ENCODE measurements at regions not wholly inside any gene's neighbourhood (a gene's known extent, or its start where the extent isn't known, plus 50 kb on each side); places are given as distances from the start of the nearest gene placed in this dataset.

- Histone ChIP-seq H3K27me3 (no peaks in the 10 kb centered on the region), H3K9me3 (no peaks in the 10 kb centered on the region), H3K4me3 (no peak overlapping the region), H3K27ac (no peak overlapping the region), H3K36me3 (no peaks in the 10 kb centered on the region), H3K4me1 (no peaks in the 10 kb centered on the region)
- 75 to 87% methylated on average over 6 of the region's 6 CpGs for WGBS, 2 donors
- ATAC-seq (ENCODE audit: low FRiP score in 2 of 2) (no peak), DNase-seq (no peak)
- TF ChIP-seq POLR2A (IDR thresholded peaks at IDR 0.05) (no peak), POLR2AphosphoS5 (IDR thresholded peaks at IDR 0.05) (no peak), EP300 (IDR thresholded peaks at IDR 0.05) (no peak)
- TF ChIP-seq, protein P1, sequence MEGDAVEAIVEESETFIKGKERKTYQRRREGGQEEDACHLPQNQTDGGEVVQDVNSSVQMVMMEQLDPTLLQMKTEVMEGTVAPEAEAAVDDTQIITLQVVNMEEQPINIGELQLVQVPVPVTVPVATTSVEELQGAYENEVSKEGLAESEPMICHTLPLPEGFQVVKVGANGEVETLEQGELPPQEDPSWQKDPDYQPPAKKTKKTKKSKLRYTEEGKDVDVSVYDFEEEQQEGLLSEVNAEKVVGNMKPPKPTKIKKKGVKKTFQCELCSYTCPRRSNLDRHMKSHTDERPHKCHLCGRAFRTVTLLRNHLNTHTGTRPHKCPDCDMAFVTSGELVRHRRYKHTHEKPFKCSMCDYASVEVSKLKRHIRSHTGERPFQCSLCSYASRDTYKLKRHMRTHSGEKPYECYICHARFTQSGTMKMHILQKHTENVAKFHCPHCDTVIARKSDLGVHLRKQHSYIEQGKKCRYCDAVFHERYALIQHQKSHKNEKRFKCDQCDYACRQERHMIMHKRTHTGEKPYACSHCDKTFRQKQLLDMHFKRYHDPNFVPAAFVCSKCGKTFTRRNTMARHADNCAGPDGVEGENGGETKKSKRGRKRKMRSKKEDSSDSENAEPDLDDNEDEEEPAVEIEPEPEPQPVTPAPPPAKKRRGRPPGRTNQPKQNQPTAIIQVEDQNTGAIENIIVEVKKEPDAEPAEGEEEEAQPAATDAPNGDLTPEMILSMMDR (IDR thresholded peaks at IDR 0.05) = no peak
These were observed 65.3 kb upstream of the NUDT7 start for GRCh38 chr16:77657016-77657415.

GRCh38 chr16:77660311-77660710 lies 62.0 kb upstream of the NUDT7 start:
- Histone ChIP-seq H3K27ac (no peak overlapping the region), H3K36me3 (no peaks in the 10 kb centered on the region), H3K27me3 (no peaks in the 10 kb centered on the region), H3K4me1 (no peaks in the 10 kb centered on the region), H3K4me3 (no peak overlapping the region), H3K9me3 (peaks cover 0 to 9% (median 5%) of the 10 kb centered on the region in 4 donors)
- no peak for DNase-seq
- WGBS, 2 donors = 3 to 28% methylated on average over 7 to 12 of the region's 12 CpGs
- TF ChIP-seq, protein P1 (IDR thresholded peaks at IDR 0.05) = peak in 4 of 6 experiments; percentile 22 to 38 (median 32)
- TF ChIP-seq POLR2AphosphoS5 (IDR thresholded peaks at IDR 0.05) = no peak
- peak in 1 of 2 donors; percentile 38 for ATAC-seq (ENCODE audit: low FRiP score in 2 of 2)

DNA sequence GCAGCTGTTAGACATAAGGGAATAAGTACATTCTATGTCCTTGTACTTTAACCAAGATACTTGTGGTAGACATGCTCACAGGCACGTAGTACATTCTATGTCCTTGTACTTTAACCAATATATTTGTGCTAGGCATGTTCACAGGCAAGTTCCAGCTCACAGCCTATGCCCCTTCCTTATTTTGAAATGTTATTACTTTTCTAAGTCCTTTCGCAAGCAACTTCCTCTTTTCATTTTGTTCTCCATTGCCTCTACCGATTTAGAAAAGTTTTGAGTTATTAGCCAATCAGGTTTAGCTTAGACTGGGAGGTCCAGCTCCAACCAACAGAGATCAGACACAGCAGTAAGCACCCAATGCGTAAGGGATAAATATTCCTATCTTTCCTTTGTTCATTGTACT lies 60.1 kb upstream of the NUDT7 start:
- Histone ChIP-seq H3K4me1 (no peaks in the 10 kb centered on the region), H3K9me3 (peaks cover 0 to 9% (median 5%) of the 10 kb centered on the region in 4 donors), H3K36me3 (no peaks in the 10 kb centered on the region), H3K27me3 (no peaks in the 10 kb centered on the region), H3K4me3 (no peak overlapping the region), H3K27ac (no peak overlapping the region)
- 82 to 83% methylated on average over 4 of the region's 4 CpGs for WGBS, 2 donors
- no peak for ATAC-seq (ENCODE audit: low FRiP score in 2 of 2)
- TF ChIP-seq EP300 (IDR thresholded peaks at IDR 0.05) (no peak), POLR2A (IDR thresholded peaks at IDR 0.05) (no peak), POLR2AphosphoS5 (IDR thresholded peaks at IDR 0.05) (no peak)
- TF ChIP-seq, protein P1 (IDR thresholded peaks at IDR 0.05) = no peak
- DNase-seq = no peak

GRCh38 chr16:77663711-77664110 lies 58.6 kb upstream of the NUDT7 start:
- H3K9me3 ChIP-seq = peaks cover 0 to 9% (median 5%) of the 10 kb centered on the region in 4 donors
- no peak overlapping the region for H3K4me3 ChIP-seq
- ATAC-seq (ENCODE audit: low FRiP score in 2 of 2) (no peak), DNase-seq (no peak)
- TF ChIP-seq POLR2AphosphoS5 (IDR thresholded peaks at IDR 0.05) (no peak), EP300 (IDR thresholded peaks at IDR 0.05) (no peak), POLR2A (IDR thresholded peaks at IDR 0.05) (no peak)
- TF ChIP-seq, protein P1 (IDR thresholded peaks at IDR 0.05) = no peak
- WGBS, 2 donors = 87 to 100% methylated on average over 2 of the region's 2 CpGs
- no peaks in the 10 kb centered on the region for H3K4me1 ChIP-seq
- no peaks in the 10 kb centered on the region for H3K36me3 ChIP-seq
- H3K27me3 ChIP-seq = no peaks in the 10 kb centered on the region
- H3K27ac ChIP-seq = no peak overlapping the region

DNA sequence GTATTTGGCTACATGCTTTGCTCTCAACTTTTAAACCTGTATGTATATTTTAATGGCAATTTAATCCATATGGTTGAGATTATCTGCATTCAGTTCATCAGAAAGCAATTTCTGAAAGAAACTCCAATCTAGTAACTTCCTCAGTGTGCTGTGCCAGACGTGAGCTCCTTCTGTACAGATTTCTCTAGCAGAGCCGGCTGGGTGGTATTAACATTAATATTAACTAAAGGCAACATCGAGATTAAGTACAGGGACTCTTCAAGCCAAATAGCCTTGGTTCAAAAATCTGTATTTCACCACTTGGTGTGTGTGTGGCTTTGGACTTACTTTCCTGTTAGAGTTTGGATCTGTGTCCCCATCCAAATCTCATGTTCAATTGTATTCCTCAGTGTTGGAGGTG lies 55.5 kb upstream of the NUDT7 start:
- H3K4me1 ChIP-seq = no peaks in the 10 kb centered on the region
- no peak overlapping the region for H3K27ac ChIP-seq
- no peak for TF ChIP-seq EP300 (IDR thresholded peaks at IDR 0.05)
- TF ChIP-seq POLR2A (IDR thresholded peaks at IDR 0.05) = no peak
- TF ChIP-seq POLR2AphosphoS5 (IDR thresholded peaks at IDR 0.05) = no peak
- TF ChIP-seq, protein P1 (IDR thresholded peaks at IDR 0.05) = no peak
- WGBS, 2 donors = 59 to 61% methylated on average over 3 of the region's 3 CpGs
- no peaks in the 10 kb centered on the region for H3K27me3 ChIP-seq
- DNase-seq (no peak), ATAC-seq (ENCODE audit: low FRiP score in 2 of 2) (no peak)
- H3K36me3 ChIP-seq = no peaks in the 10 kb centered on the region
- H3K4me3 ChIP-seq = no peak overlapping the region
- H3K9me3 ChIP-seq = peaks cover 0 to 9% (median 5%) of the 10 kb centered on the region in 4 donors

All from upper lobe of left lung (tissue), 6 donors.